ENCODE measurements at regions not wholly inside any gene's neighbourhood (a gene's known extent, or its start where the extent isn't known, plus 50 kb on each side); places are given as distances from the start of the nearest gene placed in this dataset.
"Not testable (repeated sequence)": the region's sequence is repeated elsewhere in the genome, so short reads cannot be mapped to it uniquely, and the experiment has no call there.

- Histone ChIP-seq H3K9ac (ENCODE audit: low read length) (no peak overlapping the region), H3K27me3 (ENCODE audit: low read length) (no peaks in the 10 kb centered on the region), H3K9me2 (replicated peaks; ENCODE audit: insufficient read depth, low read length) (no peaks in the 10 kb centered on the region), H3K4me1 (ENCODE audit: low read length) (no peaks in the 10 kb centered on the region), H3K79me2 (ENCODE audit: low read length) (no peaks in the 10 kb centered on the region), H3K4me2 (ENCODE audit: low read depth, low read length, poor library complexity, severe bottlenecking) (no peak overlapping the region), H2AFZ (ENCODE audit: low read length) (no peak overlapping the region), H4K20me1 (ENCODE audit: insufficient read depth, low read depth, low read length) (no peaks in the 10 kb centered on the region), H3K36me3 (ENCODE audit: insufficient read depth, low read length) (no peaks in the 10 kb centered on the region), H3K9me3 (ENCODE audit: low read length) (peaks cover 21% of the 10 kb centered on the region), H3K27ac (ENCODE audit: low read length) (no peak overlapping the region), H3K4me3 (ENCODE audit: low read length) (no peak overlapping the region)
- DNase-seq = no peak
These were observed 584.0 kb upstream of the RAG2 start for GRCh38 chr11:37182031-37182430.

DNA sequence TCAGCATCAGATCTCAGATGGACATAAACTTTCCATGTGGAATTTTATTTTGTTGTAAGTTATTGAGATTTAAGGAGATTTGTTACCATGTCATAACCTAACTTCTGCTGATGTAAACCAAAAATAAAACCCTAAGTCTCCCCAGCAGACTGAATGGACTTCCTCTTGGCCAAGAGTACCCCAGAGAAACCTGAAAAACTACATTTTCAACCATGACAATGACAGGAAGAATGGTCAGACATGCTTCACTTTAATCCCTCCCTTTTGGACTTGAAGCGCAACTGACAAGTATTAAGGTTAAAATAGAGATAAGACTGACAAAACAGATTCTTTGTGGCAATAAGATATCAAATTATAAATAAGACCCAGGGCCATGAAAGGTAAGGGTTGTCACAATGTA, 579.7 kb upstream of the RAG2 start:
- no peak overlapping the region for H3K9ac ChIP-seq (ENCODE audit: low read length)
- no peak overlapping the region for H3K4me2 ChIP-seq (ENCODE audit: low read depth, low read length, poor library complexity, severe bottlenecking)
- H3K4me3 ChIP-seq (ENCODE audit: low read length) = no peak overlapping the region
- no peaks in the 10 kb centered on the region for H3K79me2 ChIP-seq (ENCODE audit: low read length)
- H3K9me3 ChIP-seq (ENCODE audit: low read length) = peaks cover 17% of the 10 kb centered on the region
- no peak for DNase-seq
- no peak overlapping the region for H2AFZ ChIP-seq (ENCODE audit: low read length)
- no peak overlapping the region for H3K27ac ChIP-seq (ENCODE audit: low read length)
- H4K20me1 ChIP-seq (ENCODE audit: insufficient read depth, low read depth, low read length) = no peaks in the 10 kb centered on the region
- no peaks in the 10 kb centered on the region for H3K9me2 ChIP-seq (replicated peaks; ENCODE audit: insufficient read depth, low read length)
- H3K4me1 ChIP-seq (ENCODE audit: low read length) = no peaks in the 10 kb centered on the region
- no peaks in the 10 kb centered on the region for H3K27me3 ChIP-seq (ENCODE audit: low read length)
- H3K36me3 ChIP-seq (ENCODE audit: insufficient read depth, low read length) = no peaks in the 10 kb centered on the region

DNA sequence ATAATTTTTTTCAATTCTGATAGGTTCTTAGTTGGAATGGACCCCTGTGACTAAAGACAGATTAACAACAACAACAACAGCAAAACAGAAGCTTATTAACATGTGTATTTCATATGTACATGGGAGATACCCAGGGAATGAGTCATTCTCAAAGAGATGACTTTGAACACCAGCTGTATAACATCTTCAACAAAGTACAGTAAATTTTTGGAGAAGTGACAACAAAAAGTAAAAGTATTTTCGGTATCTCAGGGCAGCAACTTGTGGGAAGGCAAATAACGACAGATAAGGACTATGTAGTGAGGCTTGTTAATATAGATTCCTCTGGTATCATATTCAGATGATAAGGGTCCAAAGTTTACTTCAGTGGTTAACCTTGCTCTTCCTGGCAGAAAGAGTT, 573.4 kb upstream of the RAG2 start:
- no peaks in the 10 kb centered on the region for H3K79me2 ChIP-seq (ENCODE audit: low read length)
- no peak overlapping the region for H3K9ac ChIP-seq (ENCODE audit: low read length)
- no peaks in the 10 kb centered on the region for H4K20me1 ChIP-seq (ENCODE audit: insufficient read depth, low read depth, low read length)
- H3K36me3 ChIP-seq (ENCODE audit: insufficient read depth, low read length) = no peaks in the 10 kb centered on the region
- H3K9me3 ChIP-seq (ENCODE audit: low read length) = peaks cover 29% of the 10 kb centered on the region
- no peaks in the 10 kb centered on the region for H3K9me2 ChIP-seq (replicated peaks; ENCODE audit: insufficient read depth, low read length)
- H3K4me2 ChIP-seq (ENCODE audit: low read depth, low read length, poor library complexity, severe bottlenecking) = no peak overlapping the region
- H3K27me3 ChIP-seq (ENCODE audit: low read length) = no peaks in the 10 kb centered on the region
- H3K4me1 ChIP-seq (ENCODE audit: low read length) = no peaks in the 10 kb centered on the region
- no peak overlapping the region for H3K27ac ChIP-seq (ENCODE audit: low read length)
- no peak overlapping the region for H2AFZ ChIP-seq (ENCODE audit: low read length)
- H3K4me3 ChIP-seq (ENCODE audit: low read length) = no peak overlapping the region
- no peak for DNase-seq

- H3K9ac ChIP-seq (ENCODE audit: low read length) = no peak overlapping the region
- H3K4me1 ChIP-seq (ENCODE audit: low read length) = no peaks in the 10 kb centered on the region
- no peak overlapping the region for H2AFZ ChIP-seq (ENCODE audit: low read length)
- H3K79me2 ChIP-seq (ENCODE audit: low read length) = no peaks in the 10 kb centered on the region
- peaks cover 24% of the 10 kb centered on the region for H3K9me3 ChIP-seq (ENCODE audit: low read length)
- no peaks in the 10 kb centered on the region for H3K36me3 ChIP-seq (ENCODE audit: insufficient read depth, low read length)
- no peak overlapping the region for H3K27ac ChIP-seq (ENCODE audit: low read length)
- no peaks in the 10 kb centered on the region for H3K27me3 ChIP-seq (ENCODE audit: low read length)
- DNase-seq = no peak
- H3K9me2 ChIP-seq (replicated peaks; ENCODE audit: insufficient read depth, low read length) = no peaks in the 10 kb centered on the region
- H4K20me1 ChIP-seq (ENCODE audit: insufficient read depth, low read depth, low read length) = no peaks in the 10 kb centered on the region
- no peak overlapping the region for H3K4me3 ChIP-seq (ENCODE audit: low read length)
- H3K4me2 ChIP-seq (ENCODE audit: low read depth, low read length, poor library complexity, severe bottlenecking) = no peak overlapping the region
These were observed 572.3 kb upstream of the RAG2 start for GRCh38 chr11:37170311-37170710.

- not testable (repeated sequence) for H3K4me2 ChIP-seq (ENCODE audit: low read depth, low read length, poor library complexity, severe bottlenecking); H3K4me1 ChIP-seq (ENCODE audit: low read length); H3K27me3 ChIP-seq (ENCODE audit: low read length); H3K4me3 ChIP-seq (ENCODE audit: low read length); H3K79me2 ChIP-seq (ENCODE audit: low read length); H3K27ac ChIP-seq (ENCODE audit: low read length); H3K9ac ChIP-seq (ENCODE audit: low read length); DNase-seq; H3K9me2 ChIP-seq (replicated peaks; ENCODE audit: insufficient read depth, low read length); H2AFZ ChIP-seq (ENCODE audit: low read length); H4K20me1 ChIP-seq (ENCODE audit: insufficient read depth, low read depth, low read length); H3K36me3 ChIP-seq (ENCODE audit: insufficient read depth, low read length)
- H3K9me3 ChIP-seq (ENCODE audit: low read length) = peaks cover 10% of the 10 kb centered on the region; the same call in 1 of the 2 replicates
These were observed 547.4 kb upstream of the RAG2 start for GRCh38 chr11:37145434-37145833.

- Histone ChIP-seq H3K4me3 (ENCODE audit: low read length) (no peak overlapping the region), H3K36me3 (ENCODE audit: insufficient read depth, low read length) (no peaks in the 10 kb centered on the region), H3K9me3 (ENCODE audit: low read length) (peaks cover 15% of the 10 kb centered on the region), H2AFZ (ENCODE audit: low read length) (no peak overlapping the region), H3K4me2 (ENCODE audit: low read depth, low read length, poor library complexity, severe bottlenecking) (no peak overlapping the region), H3K4me1 (ENCODE audit: low read length) (no peaks in the 10 kb centered on the region), H3K79me2 (ENCODE audit: low read length) (no peaks in the 10 kb centered on the region), H3K27me3 (ENCODE audit: low read length) (no peaks in the 10 kb centered on the region), H4K20me1 (ENCODE audit: insufficient read depth, low read depth, low read length) (no peaks in the 10 kb centered on the region), H3K9me2 (replicated peaks; ENCODE audit: insufficient read depth, low read length) (no peaks in the 10 kb centered on the region), H3K27ac (ENCODE audit: low read length) (no peak overlapping the region), H3K9ac (ENCODE audit: low read length) (no peak overlapping the region)
- no peak for DNase-seq
These were observed 544.6 kb upstream of the RAG2 start for GRCh38 chr11:37142591-37142990.

- H3K27ac ChIP-seq (ENCODE audit: low read length) = no peak overlapping the region
- no peaks in the 10 kb centered on the region for H3K4me1 ChIP-seq (ENCODE audit: low read length)
- no peak overlapping the region for H3K9ac ChIP-seq (ENCODE audit: low read length)
- no peak overlapping the region for H2AFZ ChIP-seq (ENCODE audit: low read length)
- H3K9me2 ChIP-seq (replicated peaks; ENCODE audit: insufficient read depth, low read length) = no peaks in the 10 kb centered on the region
- no peak for DNase-seq
- no peaks in the 10 kb centered on the region for H4K20me1 ChIP-seq (ENCODE audit: insufficient read depth, low read depth, low read length)
- peaks cover 15% of the 10 kb centered on the region for H3K9me3 ChIP-seq (ENCODE audit: low read length)
- no peak overlapping the region for H3K4me2 ChIP-seq (ENCODE audit: low read depth, low read length, poor library complexity, severe bottlenecking)
- no peak overlapping the region for H3K4me3 ChIP-seq (ENCODE audit: low read length)
- no peaks in the 10 kb centered on the region for H3K36me3 ChIP-seq (ENCODE audit: insufficient read depth, low read length)
- H3K27me3 ChIP-seq (ENCODE audit: low read length) = no peaks in the 10 kb centered on the region
- H3K79me2 ChIP-seq (ENCODE audit: low read length) = no peaks in the 10 kb centered on the region
These were observed 543.7 kb upstream of the RAG2 start for GRCh38 chr11:37141707-37142106.

DNA sequence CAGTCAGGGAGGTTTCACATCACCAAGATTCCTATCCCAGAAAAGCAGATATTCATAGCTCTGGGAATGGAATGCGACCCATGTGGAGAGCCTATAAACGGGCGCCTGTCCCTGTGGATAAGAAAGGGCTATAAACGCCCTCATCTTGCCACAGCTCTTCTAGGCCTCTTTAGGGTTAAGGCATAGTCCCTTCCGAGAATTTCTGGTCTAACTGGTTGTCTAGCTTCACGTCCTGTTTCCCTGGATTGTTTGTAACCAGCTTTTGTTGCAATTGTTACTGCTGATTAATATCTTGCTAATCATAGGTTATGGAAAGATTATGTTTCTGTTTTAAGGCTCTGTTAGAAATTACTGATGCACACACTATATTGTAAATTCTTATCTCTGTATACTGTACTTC, 537.6 kb upstream of the RAG2 start:
- H3K4me3 ChIP-seq (ENCODE audit: low read length); H3K4me1 ChIP-seq (ENCODE audit: low read length): not testable (repeated sequence)

DNA sequence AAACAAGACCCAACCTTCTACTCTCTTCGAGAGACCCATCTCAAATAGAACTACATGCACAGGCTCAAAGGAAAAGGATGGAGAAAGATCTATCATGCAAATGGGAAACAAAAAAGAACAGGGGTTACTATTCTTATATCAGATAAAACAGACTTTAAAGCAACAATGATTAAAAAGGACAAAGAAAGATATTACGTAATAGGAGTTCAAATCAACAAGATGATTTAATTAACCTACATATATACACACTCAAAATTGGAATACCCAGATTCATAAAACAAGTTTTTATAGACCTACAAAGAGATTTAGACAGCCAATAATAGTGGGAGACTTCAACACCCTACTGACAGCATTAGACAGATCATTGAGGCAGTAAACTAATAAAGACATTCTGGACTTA, 536.6 kb upstream of the RAG2 start:
- Histone ChIP-seq H3K4me2 (ENCODE audit: low read depth, low read length, poor library complexity, severe bottlenecking) (no peak overlapping the region), H3K9ac (ENCODE audit: low read length) (no peak overlapping the region), H3K4me1 (ENCODE audit: low read length) (no peaks in the 10 kb centered on the region), H3K79me2 (ENCODE audit: low read length) (no peaks in the 10 kb centered on the region), H4K20me1 (ENCODE audit: insufficient read depth, low read depth, low read length) (no peaks in the 10 kb centered on the region), H3K27me3 (ENCODE audit: low read length) (no peaks in the 10 kb centered on the region), H2AFZ (ENCODE audit: low read length) (no peak overlapping the region), H3K27ac (ENCODE audit: low read length) (no peak overlapping the region), H3K9me3 (ENCODE audit: low read length) (peaks cover 33% of the 10 kb centered on the region), H3K4me3 (ENCODE audit: low read length) (no peak overlapping the region), H3K36me3 (ENCODE audit: insufficient read depth, low read length) (no peaks in the 10 kb centered on the region), H3K9me2 (replicated peaks; ENCODE audit: insufficient read depth, low read length) (no peaks in the 10 kb centered on the region)
- DNase-seq = no peak

More for the DNA sequence above, 537.6 kb upstream of the RAG2 start:
- not testable (repeated sequence) for H3K4me2 ChIP-seq (ENCODE audit: low read depth, low read length, poor library complexity, severe bottlenecking); H3K27me3 ChIP-seq (ENCODE audit: low read length); DNase-seq; H4K20me1 ChIP-seq (ENCODE audit: insufficient read depth, low read depth, low read length); H3K36me3 ChIP-seq (ENCODE audit: insufficient read depth, low read length); H3K9ac ChIP-seq (ENCODE audit: low read length); H3K9me2 ChIP-seq (replicated peaks; ENCODE audit: insufficient read depth, low read length); H2AFZ ChIP-seq (ENCODE audit: low read length); H3K79me2 ChIP-seq (ENCODE audit: low read length); H3K27ac ChIP-seq (ENCODE audit: low read length)
- H3K9me3 ChIP-seq (ENCODE audit: low read length) = peaks cover 33% of the 10 kb centered on the region
